Ureter (tissue), 1 donor: ENCODE measurements at regions not wholly inside any gene's neighbourhood (a gene's known extent, or its start where the extent isn't known, plus 50 kb on each side); places are given as distances from the start of the nearest gene placed in this dataset.

Experiments used
- DNase-seq: peaks from one replicate; pipeline ENCODE4 v3.0.0-alpha.2; 2020; ENCODE audit warnings: low spot score
- donor health status: DM: yes; HTN: yes; CAD: no.

GRCh38 chr16:73190688-73191659 is 143.0 kb upstream of the ZFHX3 start:
- no peak for DNase-seq

- no peak for DNase-seq
Measured at GRCh38 chr16:73190256-73190655, 142.3 kb upstream of the ZFHX3 start.

- no peak for DNase-seq
Measured at GRCh38 chr16:73189136-73189535, 141.2 kb upstream of the ZFHX3 start.

DNA sequence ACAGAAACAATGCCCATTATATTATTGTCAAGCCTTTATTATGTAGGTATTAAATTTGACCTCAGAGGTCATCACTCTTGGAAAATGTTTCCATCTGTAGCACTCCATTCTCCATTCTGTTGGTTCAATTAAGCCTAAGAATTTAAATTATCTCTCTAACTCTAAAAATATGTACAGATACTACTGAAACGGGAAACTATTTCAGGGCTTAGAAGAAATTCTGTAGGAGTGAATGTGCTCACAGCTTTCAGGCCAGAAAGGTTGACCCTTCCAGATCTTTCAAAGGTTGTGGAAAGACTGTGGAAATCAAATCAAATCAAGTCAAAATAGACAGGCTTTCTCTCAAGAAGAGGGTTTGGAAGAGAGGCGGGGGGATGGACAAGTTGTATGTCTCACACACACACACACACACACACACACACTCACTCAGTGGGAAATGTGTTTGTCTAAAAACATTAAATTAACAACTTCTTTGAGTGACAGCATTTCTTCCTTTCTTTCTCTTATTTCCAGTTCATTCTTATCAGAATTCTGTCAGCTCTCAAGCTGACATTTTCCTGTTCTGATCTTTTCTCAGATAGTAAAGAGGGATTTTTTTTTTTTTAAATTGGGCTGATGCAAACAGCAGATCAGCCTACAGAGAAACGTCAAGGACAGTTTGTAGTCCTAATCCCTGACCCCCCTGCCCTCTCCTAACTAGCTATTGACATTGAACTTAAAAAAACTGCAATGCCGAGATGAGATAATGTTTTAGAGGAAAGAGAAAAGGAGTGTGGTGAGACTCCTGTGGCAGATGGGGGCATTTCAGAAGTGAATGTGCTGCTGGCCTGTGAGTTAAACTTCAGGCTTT is 139.0 kb upstream of the ZFHX3 start:
- no peak for DNase-seq

GRCh38 chr16:73185737-73186136 is 137.8 kb upstream of the ZFHX3 start:
- no peak for DNase-seq

DNA sequence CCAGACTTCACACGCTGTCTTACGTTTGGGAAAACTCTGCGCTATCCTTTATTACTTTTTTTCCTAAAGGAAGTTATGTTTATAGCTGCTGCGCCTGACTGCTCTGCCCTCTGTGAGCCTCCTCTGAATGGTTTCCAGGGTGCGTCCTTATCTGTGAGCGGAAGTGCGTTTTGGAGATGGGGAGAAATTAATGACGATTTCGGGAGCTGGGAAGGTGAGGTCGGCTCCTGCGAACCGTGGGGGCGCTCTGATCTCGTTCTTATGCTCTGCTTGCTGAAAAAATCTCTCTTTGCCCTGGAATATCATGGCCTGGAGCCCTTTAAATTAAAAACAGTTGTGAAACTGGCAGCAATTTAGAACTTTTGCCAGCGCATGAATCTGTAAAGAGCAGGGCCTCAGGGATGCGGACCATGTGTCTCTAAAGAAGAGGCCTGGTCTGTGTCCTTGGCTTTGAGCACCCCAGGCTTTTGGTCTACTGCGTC is 135.7 kb upstream of the ZFHX3 start:
- DNase-seq = no peak

DNA sequence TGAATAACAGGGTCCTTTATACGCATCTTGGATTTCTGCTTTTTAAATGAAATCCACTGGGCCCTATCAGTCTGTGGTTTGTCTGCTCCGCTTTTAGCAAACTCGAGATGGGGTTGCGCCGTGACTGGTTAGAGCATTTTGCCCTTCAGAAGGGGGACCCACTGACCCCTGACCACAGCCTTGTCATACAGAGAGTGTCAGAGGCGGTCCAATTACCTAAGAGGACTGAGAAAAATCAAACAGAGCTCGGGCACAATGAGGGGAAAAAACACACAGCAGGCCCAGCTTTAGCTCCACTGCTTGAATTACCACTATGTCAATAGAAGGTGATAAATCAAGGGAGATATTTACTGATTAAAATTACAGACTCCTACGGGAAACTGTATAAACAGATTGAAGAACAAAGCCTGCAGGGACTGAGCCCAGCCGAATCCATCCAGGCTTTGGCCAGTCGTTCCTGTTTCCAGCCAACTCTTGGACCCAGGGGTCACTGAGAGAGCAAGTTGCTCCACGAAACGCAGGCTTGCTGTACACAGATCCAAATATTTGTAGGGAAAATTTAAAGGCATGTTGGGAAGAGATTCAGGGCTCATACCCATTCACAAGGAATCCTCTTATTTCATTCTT is 131.9 kb upstream of the ZFHX3 start:
- DNase-seq = peak; percentile 51

DNA sequence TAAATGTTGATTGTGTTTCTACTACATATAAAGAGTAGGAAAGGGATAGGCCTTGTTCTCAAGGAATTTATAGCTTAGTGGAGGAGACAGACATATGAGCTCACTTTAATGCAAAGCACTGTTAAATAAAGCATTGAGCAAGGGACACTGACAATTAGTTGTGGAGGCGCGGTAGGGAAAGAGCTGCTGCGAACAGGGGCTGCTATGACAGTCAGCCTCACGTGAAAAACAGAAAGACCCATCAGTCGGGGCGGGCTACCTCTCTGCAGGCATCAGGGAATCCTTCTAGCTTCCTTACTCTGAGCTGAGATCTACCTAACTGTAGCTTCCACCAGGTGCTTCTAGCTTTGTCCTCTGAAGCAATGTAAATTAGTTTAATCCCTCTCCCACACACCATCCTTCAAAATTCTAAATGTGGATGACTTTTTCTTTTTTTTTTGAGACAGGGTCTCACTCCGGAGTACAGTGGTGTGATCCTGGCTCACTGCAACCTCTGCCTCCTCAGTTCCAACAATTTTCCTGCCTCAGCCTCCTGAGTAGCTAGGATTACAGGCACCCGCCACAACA is 129.9 kb upstream of the ZFHX3 start:
- no peak for DNase-seq

- DNase-seq = no peak
Measured at GRCh38 chr16:73176577-73177013, 128.7 kb upstream of the ZFHX3 start.

- DNase-seq = no peak
Measured at GRCh38 chr16:73172973-73173709, 125.2 kb upstream of the ZFHX3 start.

DNA sequence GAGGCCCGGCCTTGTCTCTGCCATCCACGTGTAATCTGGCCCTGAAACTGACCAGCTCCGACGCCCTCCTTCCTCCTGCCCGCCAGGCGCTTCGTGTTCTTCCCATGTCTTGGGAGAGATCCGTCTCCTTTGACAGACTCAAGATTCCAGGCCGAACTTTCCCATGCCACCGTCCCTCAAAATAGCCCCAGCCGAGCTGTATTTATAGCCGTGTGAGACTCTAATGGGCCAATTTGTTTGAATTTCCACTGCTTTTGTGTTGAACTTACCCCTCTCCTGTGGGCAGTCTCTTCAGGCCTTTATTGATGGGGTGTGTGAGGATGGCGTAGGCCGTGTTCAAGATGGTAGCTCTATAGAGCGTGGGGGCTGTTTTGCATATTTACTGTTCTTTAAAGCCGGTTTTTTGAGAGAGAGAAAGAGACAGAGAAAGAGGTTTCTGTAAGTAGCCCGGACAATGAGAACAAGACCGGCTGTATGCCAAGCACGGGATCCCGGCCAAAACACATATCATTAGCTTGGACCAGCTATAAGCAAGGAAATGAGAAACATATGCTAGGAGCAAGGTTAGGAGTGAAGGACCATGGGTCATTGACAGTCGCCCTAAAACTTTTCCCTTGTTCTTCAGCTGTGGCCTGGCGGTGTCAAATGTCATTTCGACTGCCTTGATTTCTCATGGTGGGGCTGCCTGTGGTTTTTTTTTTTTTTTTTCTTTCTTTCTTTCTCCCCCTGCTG is 124.5 kb upstream of the ZFHX3 start:
- peak; percentile 75 for DNase-seq

GRCh38 chr16:73171901-73172240 is 123.9 kb upstream of the ZFHX3 start:
- DNase-seq = no peak

GRCh38 chr16:73171380-73171779 is 123.5 kb upstream of the ZFHX3 start:
- DNase-seq = no peak

DNA sequence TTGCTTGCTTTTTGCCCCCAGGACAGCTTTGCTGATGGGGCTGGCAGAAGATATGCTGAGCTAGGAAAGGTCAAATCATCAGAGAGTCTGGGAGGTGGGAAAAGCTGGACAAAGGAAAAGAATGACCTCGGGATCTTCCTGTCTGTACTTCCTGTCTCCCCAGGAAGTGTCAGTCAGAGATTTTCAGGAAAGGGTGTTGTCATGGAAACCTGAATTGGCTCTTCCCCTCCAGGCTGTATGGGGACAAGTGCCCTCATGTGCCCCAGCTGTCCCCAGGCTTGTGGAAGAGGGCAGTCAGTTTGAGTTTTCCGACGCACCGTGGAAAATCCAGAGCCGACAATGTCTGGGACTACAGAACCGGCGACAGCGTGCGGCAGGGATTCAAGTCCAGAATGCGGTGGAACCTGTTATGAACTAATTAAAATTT is 122.7 kb upstream of the ZFHX3 start:
- DNase-seq = no peak

GRCh38 chr16:73166947-73167550 is 119.1 kb upstream of the ZFHX3 start:
- DNase-seq = no peak

GRCh38 chr16:73166441-73166851 is 118.5 kb upstream of the ZFHX3 start:
- DNase-seq = no peak

GRCh38 chr16:73163238-73163815 is 115.4 kb upstream of the ZFHX3 start:
- no peak for DNase-seq

- DNase-seq = no peak
Measured at GRCh38 chr16:73161977-73162376, 114.0 kb upstream of the ZFHX3 start.

DNA sequence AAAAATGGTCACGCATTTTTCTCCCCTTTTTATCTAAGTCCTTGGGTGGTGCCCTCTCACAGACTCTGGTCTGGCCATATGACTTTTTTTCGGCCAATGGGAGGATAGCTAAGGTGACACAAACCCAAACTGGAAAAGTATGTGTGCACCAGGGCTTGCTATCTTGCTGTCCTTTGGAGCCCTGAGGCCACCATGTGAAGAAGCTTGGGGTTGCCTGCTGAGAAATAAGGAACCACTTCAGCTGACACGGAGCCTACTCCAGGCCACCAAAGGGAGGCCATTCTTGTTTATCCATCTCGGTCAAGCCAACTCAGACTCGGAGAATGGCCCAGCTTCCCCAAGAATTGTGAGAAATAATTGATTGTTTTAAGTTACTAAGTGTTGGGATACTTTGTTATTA is 111.4 kb upstream of the ZFHX3 start:
- no peak for DNase-seq

GRCh38 chr16:73157861-73158260 is 109.9 kb upstream of the ZFHX3 start:
- DNase-seq = no peak
